ENCODE measurements at regions not wholly inside any gene's neighbourhood (a gene's known extent, or its start where the extent isn't known, plus 50 kb on each side); places are given as distances from the start of the nearest gene placed in this dataset.

DNA sequence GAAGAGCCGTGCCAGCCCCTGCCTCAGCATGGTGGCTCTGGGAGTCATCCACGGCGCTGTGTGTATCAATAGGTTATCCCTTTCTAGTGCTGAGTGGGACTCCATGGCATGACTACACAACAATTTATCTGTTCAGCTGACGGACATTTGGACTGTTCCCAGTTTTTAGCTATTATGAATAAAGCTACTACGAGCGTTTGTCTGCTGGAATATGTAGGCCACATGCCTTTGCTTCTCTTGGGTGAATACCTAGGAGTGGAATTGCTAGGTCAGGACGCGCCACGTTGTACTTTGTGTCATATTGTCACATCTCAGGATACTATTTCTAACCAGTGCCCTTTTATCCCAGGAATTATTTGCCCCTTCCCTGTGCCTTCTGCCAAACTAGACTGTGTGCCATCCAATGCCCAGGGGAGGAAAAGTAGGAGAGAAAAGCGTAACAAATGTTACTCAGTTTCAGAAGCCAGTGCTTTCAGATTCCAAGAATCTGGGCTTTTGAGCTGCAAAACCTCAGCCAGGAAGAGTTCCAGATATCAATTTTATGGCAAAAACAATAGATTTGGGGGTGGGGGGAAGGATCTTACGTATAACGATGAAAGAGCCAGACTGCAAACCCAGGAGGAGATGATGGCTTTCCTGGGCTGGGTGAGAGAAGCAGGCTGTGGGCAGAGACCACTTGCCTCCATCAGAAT, 62.5 kb upstream of the NCOR2 start:
- Mint-ChIP-seq H3K4me3 (ENCODE audit: unreplicated experiment) (no peak overlapping the region), H3K36me3 (ENCODE audit: insufficient read depth, unreplicated experiment) (peaks cover 7% of the 10 kb centered on the region), H3K27ac (ENCODE audit: unreplicated experiment) (peak overlapping the region; percentile 92), H3K4me1 (ENCODE audit: low read depth, unreplicated experiment) (peaks cover 27% of the 10 kb centered on the region), H3K27me3 (ENCODE audit: insufficient read depth, unreplicated experiment) (no peaks in the 10 kb centered on the region), H3K9me3 (ENCODE audit: unreplicated experiment) (no peaks in the 10 kb centered on the region)
- no peak for DNase-seq
- no peak for TF ChIP-seq CTCF (IDR thresholded peaks at IDR 0.05; ENCODE audit: insufficient read depth in 1 of 2, low read depth in 1 of 2, low read length in 1 of 2, severe bottlenecking in 1 of 2, unreplicated experiment in 1 of 2)
- intact Hi-C loops (cut with micrococcal nuclease; ENCODE audit: unreplicated experiment) = loop anchor here (5.0 kb wide), 1 partner anchor 33 kb away; no protein-coding TSS in a partner anchor
- H3K9me3 ChIP-seq = 0 out of 2 replicates have a peak, but pooled peaks cover 3% of the 10 kb centered on the region
- H3K4me1 ChIP-seq = peaks cover 58% of the 10 kb centered on the region
- ChIA-PET CTCF (no interaction called here), POLR2A (no interaction called here)
- no TSS peak for BruUV-seq (replicated peaks)
- H3K36me3 ChIP-seq (ENCODE audit: control insufficient read depth, insufficient read depth, low read length) = no peaks in the 10 kb centered on the region
- no peak overlapping the region for H3K4me3 ChIP-seq (ENCODE audit: low read depth, low read length)
- H3K27me3 ChIP-seq (replicated peaks; ENCODE audit: control insufficient read depth, insufficient read depth, low read length) = no peaks in the 10 kb centered on the region

DNA sequence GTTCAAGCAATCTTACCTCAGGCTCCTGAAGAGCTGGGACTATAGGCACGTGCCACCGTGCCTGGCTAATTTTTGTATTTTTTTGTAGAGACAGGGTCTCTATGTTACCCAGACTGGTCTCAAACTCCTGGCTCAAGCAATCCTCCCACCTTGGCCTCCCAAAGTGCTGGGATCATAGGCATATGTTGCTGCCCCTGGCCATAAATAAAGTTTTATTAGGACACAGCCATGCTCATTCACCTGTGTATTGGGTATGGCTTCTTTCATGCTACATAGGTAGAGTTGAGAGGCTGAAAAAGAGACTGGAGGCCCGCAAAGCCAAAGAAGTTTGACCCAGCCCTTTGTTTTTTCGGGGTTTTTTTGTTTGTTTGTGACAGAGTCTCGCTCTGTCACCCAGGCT, 61.7 kb upstream of the NCOR2 start:
- POLR2A ChIA-PET = no interaction called here
- Mint-ChIP-seq H3K9me3 (ENCODE audit: unreplicated experiment) (no peaks in the 10 kb centered on the region), H3K27me3 (ENCODE audit: insufficient read depth, unreplicated experiment) (no peaks in the 10 kb centered on the region), H3K36me3 (ENCODE audit: insufficient read depth, unreplicated experiment) (peaks cover 7% of the 10 kb centered on the region), H3K27ac (ENCODE audit: unreplicated experiment) (no peak overlapping the region), H3K4me3 (ENCODE audit: unreplicated experiment) (no peak overlapping the region), H3K4me1 (ENCODE audit: low read depth, unreplicated experiment) (peaks cover 27% of the 10 kb centered on the region)
- CTCF ChIA-PET = interaction anchor here (1.1 kb wide), 1 partner anchor 61 kb away, joined by 3 read pairs; the partner anchor contains the start of gene NCOR2
- no peaks in the 10 kb centered on the region for H3K27me3 ChIP-seq (replicated peaks; ENCODE audit: control insufficient read depth, insufficient read depth, low read length)
- intact Hi-C loops (cut with micrococcal nuclease; ENCODE audit: unreplicated experiment) = no loop called here
- no peak for DNase-seq
- no TSS peak for BruUV-seq (replicated peaks)
- H3K9me3 ChIP-seq = no peaks in the 10 kb centered on the region
- H3K4me3 ChIP-seq (ENCODE audit: low read depth, low read length) = no peak overlapping the region
- H3K4me1 ChIP-seq = peaks cover 51% of the 10 kb centered on the region
- H3K36me3 ChIP-seq (ENCODE audit: control insufficient read depth, insufficient read depth, low read length) = no peaks in the 10 kb centered on the region
- TF ChIP-seq CTCF (IDR thresholded peaks at IDR 0.05; ENCODE audit: insufficient read depth in 1 of 2, low read depth in 1 of 2, low read length in 1 of 2, severe bottlenecking in 1 of 2, unreplicated experiment in 1 of 2) = no peak

DNA sequence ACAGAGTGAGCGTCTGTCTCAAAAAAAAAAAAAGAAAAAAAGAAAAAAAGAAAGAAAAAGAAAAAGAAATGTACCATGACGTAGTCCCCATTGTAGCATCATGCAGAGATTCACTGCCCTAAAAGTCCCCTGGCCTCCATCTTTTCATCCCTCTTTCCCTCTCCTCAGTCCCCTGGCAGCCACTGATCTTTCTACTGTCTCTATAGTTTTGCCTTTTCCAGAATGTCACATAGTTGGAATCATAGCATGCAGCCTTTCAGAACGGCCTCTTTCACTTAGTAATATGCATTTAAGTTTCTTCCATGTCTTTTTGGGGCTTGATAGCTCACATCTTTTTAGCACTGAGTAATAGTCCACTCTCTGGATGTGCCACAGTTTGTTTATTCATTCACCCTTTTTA, 60.5 kb upstream of the NCOR2 start:
- H3K4me1 ChIP-seq = peaks cover 39% of the 10 kb centered on the region
- POLR2A ChIA-PET = no interaction called here
- no peaks in the 10 kb centered on the region for H3K27me3 Mint-ChIP-seq (ENCODE audit: insufficient read depth, unreplicated experiment)

More for the DNA sequence above, 60.5 kb upstream of the NCOR2 start:
- H3K9me3 Mint-ChIP-seq (ENCODE audit: unreplicated experiment) = no peaks in the 10 kb centered on the region
- no TSS peak for BruUV-seq (replicated peaks)
- H3K36me3 Mint-ChIP-seq (ENCODE audit: insufficient read depth, unreplicated experiment) = peaks cover 2% of the 10 kb centered on the region
- H3K4me1 Mint-ChIP-seq (ENCODE audit: low read depth, unreplicated experiment) = peaks cover 15% of the 10 kb centered on the region
- H3K9me3 ChIP-seq = no peaks in the 10 kb centered on the region
- no peak overlapping the region for H3K27ac Mint-ChIP-seq (ENCODE audit: unreplicated experiment)
- no peak overlapping the region for H3K4me3 ChIP-seq (ENCODE audit: low read depth, low read length)
- no peak for TF ChIP-seq CTCF (IDR thresholded peaks at IDR 0.05; ENCODE audit: insufficient read depth in 1 of 2, low read depth in 1 of 2, low read length in 1 of 2, severe bottlenecking in 1 of 2, unreplicated experiment in 1 of 2)
- DNase-seq = no peak
- intact Hi-C loops (cut with micrococcal nuclease; ENCODE audit: unreplicated experiment) = no loop called here
- H3K4me3 Mint-ChIP-seq (ENCODE audit: unreplicated experiment) = no peak overlapping the region
- H3K36me3 ChIP-seq (ENCODE audit: control insufficient read depth, insufficient read depth, low read length) = no peaks in the 10 kb centered on the region
- no peaks in the 10 kb centered on the region for H3K27me3 ChIP-seq (replicated peaks; ENCODE audit: control insufficient read depth, insufficient read depth, low read length)
- CTCF ChIA-PET = interaction anchor here (1.1 kb wide), 1 partner anchor 60 kb away, joined by 3 read pairs; the partner anchor contains the start of gene NCOR2
